T follicular helper cell (primary cell): ENCODE measurements at regions not wholly inside any gene's neighbourhood (a gene's known extent, or its start where the extent isn't known, plus 50 kb on each side); places are given as distances from the start of the nearest gene placed in this dataset.
"Not testable (repeated sequence)": the region's sequence is repeated elsewhere in the genome, so short reads cannot be mapped to it uniquely, and the experiment has no call there.

ENCODE experiments used
- DNase-seq: peaks from one replicate; pipeline ENCODE4 v3.0.0-alpha.2; 2020; ENCODE audit warnings: low read depth

- no peak for DNase-seq
Measured at GRCh38 chr18:40365526-40365925, 1589.5 kb upstream of the PIK3C3 start.

- no peak for DNase-seq
Measured at GRCh38 chr18:40360558-40360957, 1594.5 kb upstream of the PIK3C3 start.

GRCh38 chr18:40357536-40357935, 1597.5 kb upstream of the PIK3C3 start:
- no peak for DNase-seq

- DNase-seq = no peak
Measured at GRCh38 chr18:40356168-40356567, 1598.9 kb upstream of the PIK3C3 start.

- DNase-seq = no peak
Measured at GRCh38 chr18:40355726-40356125, 1599.3 kb upstream of the PIK3C3 start.

GRCh38 chr18:40348196-40348595, 1606.8 kb upstream of the PIK3C3 start:
- no peak for DNase-seq

GRCh38 chr18:40347261-40347660, 1607.8 kb upstream of the PIK3C3 start:
- DNase-seq = no peak

- no peak for DNase-seq
Measured at GRCh38 chr18:40346146-40346545, 1608.9 kb upstream of the PIK3C3 start.

GRCh38 chr18:40341701-40342100, 1613.3 kb upstream of the PIK3C3 start:
- no peak for DNase-seq

- DNase-seq = no peak
Measured at GRCh38 chr18:40338284-40338683, 1616.8 kb upstream of the PIK3C3 start.

GRCh38 chr18:40326985-40327384, 1628.0 kb upstream of the PIK3C3 start:
- no peak for DNase-seq

GRCh38 chr18:40325988-40326387, 1629.0 kb upstream of the PIK3C3 start:
- no peak for DNase-seq

- no peak for DNase-seq
Measured at GRCh38 chr18:40314199-40314598, 1640.8 kb upstream of the PIK3C3 start.

GRCh38 chr18:40313030-40313642, 1641.9 kb upstream of the PIK3C3 start:
- no peak for DNase-seq

GRCh38 chr18:40307627-40308026, 1647.4 kb upstream of the PIK3C3 start:
- no peak for DNase-seq

GRCh38 chr18:40296717-40297413, 1658.2 kb upstream of the PIK3C3 start:
- DNase-seq = no peak

GRCh38 chr18:40292985-40293710, 1661.9 kb upstream of the PIK3C3 start:
- DNase-seq = no peak

GRCh38 chr18:40283560-40283959, 1671.5 kb upstream of the PIK3C3 start:
- no peak for DNase-seq

- DNase-seq = not testable (repeated sequence)
Measured at GRCh38 chr18:40281356-40281755, 1673.7 kb upstream of the PIK3C3 start.

- no peak for DNase-seq
Measured at GRCh38 chr18:40274618-40275196, 1680.3 kb upstream of the PIK3C3 start.

GRCh38 chr18:40272630-40273231, 1682.3 kb upstream of the PIK3C3 start:
- no peak for DNase-seq

GRCh38 chr18:40259115-40259835, 1695.8 kb upstream of the PIK3C3 start:
- DNase-seq = no peak
